ENCODE measurements at regions not wholly inside any gene's neighbourhood (a gene's known extent, or its start where the extent isn't known, plus 50 kb on each side); places are given as distances from the start of the nearest gene placed in this dataset.
"Not testable (repeated sequence)": the region's sequence is repeated elsewhere in the genome, so short reads cannot be mapped to it uniquely, and the experiment has no call there.

DNA sequence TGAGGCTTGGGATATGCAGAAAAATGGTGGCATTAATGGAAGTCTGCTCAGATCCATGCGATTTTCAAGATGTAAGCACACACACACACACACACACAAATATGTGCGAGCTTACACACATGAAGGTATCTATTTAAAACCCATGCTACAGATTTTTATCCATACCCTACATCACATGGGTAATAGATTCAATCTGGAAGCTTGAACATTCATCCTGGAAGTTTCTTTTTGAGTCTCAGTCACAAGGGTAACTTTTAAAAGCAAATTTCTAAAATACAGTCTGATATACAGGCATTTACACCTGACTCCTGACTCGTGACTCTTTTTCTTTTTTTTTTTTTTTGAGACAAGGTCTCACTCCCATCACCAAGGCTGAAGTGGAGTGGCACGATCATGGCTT, 359.0 kb downstream of the ANAPC1 start:
- H4K5ac ChIP-seq (ENCODE audit: low read depth, low read length); H3K27me3 ChIP-seq (ENCODE audit: control insufficient read depth, insufficient read depth, low read length); H2BK5ac ChIP-seq (ENCODE audit: low read depth, low read length, poor library complexity, severe bottlenecking); H3K9ac ChIP-seq (ENCODE audit: low read depth, low read length); intact Hi-C loops (cut with micrococcal nuclease); H3K9me1 ChIP-seq (ENCODE audit: insufficient read depth, low read length); H3K4me2 ChIP-seq (ENCODE audit: low read depth, low read length); H2AK9ac ChIP-seq (replicated peaks; ENCODE audit: low read depth, low read length, poor library complexity); CTCF ChIA-PET; BruUV-seq (replicated peaks); H2BK20ac ChIP-seq (ENCODE audit: low read depth, low read length); H4K91ac ChIP-seq (ENCODE audit: insufficient read depth, low read depth, low read length); H2AK5ac ChIP-seq (ENCODE audit: low read depth, low read length); H3K27ac ChIP-seq (ENCODE audit: insufficient read depth, low read length); H3K23ac ChIP-seq (ENCODE audit: low read depth, low read length); DNase-seq; POLR2A ChIA-PET (ENCODE audit: unreplicated experiment); H3K9me3 ChIP-seq (ENCODE audit: control insufficient read depth, insufficient read depth, low read length); dilution Hi-C loops (cut with HindIII; ENCODE audit: low sequenced_read_pairs, unreplicated experiment); H2AFZ ChIP-seq (replicated peaks; ENCODE audit: low read length, poor library complexity); H3K56ac ChIP-seq (ENCODE audit: extremely low read depth, insufficient read depth, low read length); H4K20me1 ChIP-seq (ENCODE audit: insufficient read depth, low read length); H3K79me1 ChIP-seq (ENCODE audit: low read depth in 1 of 2, low read length in 2 of 2); ATAC-seq (ENCODE audit: low read depth); in situ Hi-C loops (cut with MboI; ENCODE audit: low sequenced_read_pairs); H3K36me3 ChIP-seq (ENCODE audit: control insufficient read depth, insufficient read depth, low read length); H3K4me3 ChIP-seq (ENCODE audit: insufficient read depth, low read depth, low read length): not testable (repeated sequence)
- H3K14ac ChIP-seq (replicated peaks; ENCODE audit: low read depth, low read length), result peak overlapping the region; percentile 58; the same call in 1 of the 2 replicates
- peak overlapping the region in 1 of 2 experiments; percentile 47; a peak in 1 of 4 replicates for H4K8ac ChIP-seq (ENCODE audit: low read depth in 2 of 2, low read length in 2 of 2)
- peak overlapping the region; percentile 24; the same call in 1 of the 2 replicates for H3K4ac ChIP-seq (ENCODE audit: low read depth, low read length)
- no CpG with 5 or more reads among the region's 4 CpGs for WGBS, 2 experiments (ENCODE audit: extremely low coverage in 2 of 2, insufficient read length in 1 of 2)
- peak overlapping the region; percentile 53; the same call in 1 of the 3 replicates for H2BK15ac ChIP-seq (ENCODE audit: low read depth, low read length)
- H2BK120ac ChIP-seq (ENCODE audit: low read depth, low read length), result peak overlapping the region; percentile 44; the same call in 1 of the 2 replicates
- peak overlapping the region; percentile 39; the same call in 1 of the 2 replicates for H3K18ac ChIP-seq (ENCODE audit: low read depth, low read length)
- H3K4me1 ChIP-seq (ENCODE audit: control insufficient read depth, insufficient read depth, low read length), result peaks cover 24% of the 10 kb centered on the region

DNA sequence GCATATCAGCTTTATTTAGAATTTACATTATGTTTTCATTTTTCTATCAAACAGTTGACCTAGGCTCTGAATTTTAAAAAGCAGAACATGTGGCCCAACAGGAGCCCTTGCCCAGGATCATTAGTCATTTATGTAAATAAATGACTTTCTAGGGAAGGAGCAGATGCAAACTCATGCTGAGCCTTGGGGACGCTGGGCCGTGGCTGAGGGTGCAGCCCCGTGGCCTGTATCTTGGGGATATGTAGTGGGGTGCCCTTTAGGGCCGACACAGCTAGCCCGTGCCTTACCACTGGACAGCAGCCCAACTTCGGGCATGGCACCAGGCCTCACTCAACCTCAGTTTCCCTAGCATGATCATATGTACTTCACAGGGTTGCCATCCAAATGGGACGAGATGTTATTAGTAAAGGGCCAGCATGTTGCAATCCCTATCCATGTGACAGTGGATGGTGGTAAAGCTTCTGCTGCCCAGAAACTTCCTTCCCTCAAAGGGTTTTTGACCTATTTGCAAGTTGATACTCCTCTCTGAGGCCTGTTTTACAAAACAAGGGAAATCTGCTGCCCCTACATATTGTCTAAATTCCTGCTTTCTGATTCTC, 357.9 kb downstream of the ANAPC1 start:
- H3K4me2 ChIP-seq (ENCODE audit: low read depth, low read length); H3K23ac ChIP-seq (ENCODE audit: low read depth, low read length); H3K9me1 ChIP-seq (ENCODE audit: insufficient read depth, low read length); H3K27ac ChIP-seq (ENCODE audit: insufficient read depth, low read length); H2BK5ac ChIP-seq (ENCODE audit: low read depth, low read length, poor library complexity, severe bottlenecking); H2AK9ac ChIP-seq (replicated peaks; ENCODE audit: low read depth, low read length, poor library complexity); H3K18ac ChIP-seq (ENCODE audit: low read depth, low read length); BruUV-seq (replicated peaks); H3K27me3 ChIP-seq (ENCODE audit: control insufficient read depth, insufficient read depth, low read length); H3K4ac ChIP-seq (ENCODE audit: low read depth, low read length); H2AK5ac ChIP-seq (ENCODE audit: low read depth, low read length); H3K56ac ChIP-seq (ENCODE audit: extremely low read depth, insufficient read depth, low read length); H2AFZ ChIP-seq (replicated peaks; ENCODE audit: low read length, poor library complexity); H2BK20ac ChIP-seq (ENCODE audit: low read depth, low read length); H4K20me1 ChIP-seq (ENCODE audit: insufficient read depth, low read length); H4K91ac ChIP-seq (ENCODE audit: insufficient read depth, low read depth, low read length); H3K9ac ChIP-seq (ENCODE audit: low read depth, low read length); dilution Hi-C loops (cut with HindIII; ENCODE audit: low sequenced_read_pairs, unreplicated experiment); H2BK15ac ChIP-seq (ENCODE audit: low read depth, low read length); CTCF ChIA-PET; H4K8ac ChIP-seq (ENCODE audit: low read depth in 2 of 2, low read length in 2 of 2); H3K79me1 ChIP-seq (ENCODE audit: low read depth in 1 of 2, low read length in 2 of 2); DNase-seq; H3K14ac ChIP-seq (replicated peaks; ENCODE audit: low read depth, low read length); H4K5ac ChIP-seq (ENCODE audit: low read depth, low read length); in situ Hi-C loops (cut with MboI; ENCODE audit: low sequenced_read_pairs); POLR2A ChIA-PET (ENCODE audit: unreplicated experiment); intact Hi-C loops (cut with micrococcal nuclease); H3K36me3 ChIP-seq (ENCODE audit: control insufficient read depth, insufficient read depth, low read length); H3K9me3 ChIP-seq (ENCODE audit: control insufficient read depth, insufficient read depth, low read length); H3K4me3 ChIP-seq (ENCODE audit: insufficient read depth, low read depth, low read length): not testable (repeated sequence)
- H2BK120ac ChIP-seq (ENCODE audit: low read depth, low read length), result peak overlapping the region; percentile 48; the same call in 1 of the 2 replicates
- peaks cover 26% of the 10 kb centered on the region for H3K4me1 ChIP-seq (ENCODE audit: control insufficient read depth, insufficient read depth, low read length)
- peak; percentile 37; the same call in 1 of the 2 replicates for ATAC-seq (ENCODE audit: low read depth)
- no CpG with 5 or more reads among the region's 7 CpGs for WGBS, 2 experiments (ENCODE audit: extremely low coverage in 2 of 2, insufficient read length in 1 of 2)
